Activated T-helper 2 cell treated with anti-CD3 and anti-CD28 coated beads, Interferon-gamma antibody, Interleukin-2, Interleukin-4, amounts not matched to agents 10 μg/mL and 5 μg/mL and 100 μg/mL, durations not matched to agents 14 hours and 24 hours and 36 hours (primary cell): ENCODE measurements at regions not wholly inside any gene's neighbourhood (a gene's known extent, or its start where the extent isn't known, plus 50 kb on each side); places are given as distances from the start of the nearest gene placed in this dataset.
"Not testable (repeated sequence)": the region's sequence is repeated elsewhere in the genome, so short reads cannot be mapped to it uniquely, and the experiment has no call there.

ENCODE experiments used
- DNase-seq: peaks from one replicate; pipeline ENCODE4 v3.0.0; 2021; ENCODE audit warnings: low spot score
- H3K27ac Mint-ChIP-seq: one replicate; pipeline ENCODE4 v1.8.0; 2021; ENCODE audit warnings: mixed read lengths
- H3K27me3 Mint-ChIP-seq: one replicate; pipeline ENCODE4 v1.8.0; 2021; ENCODE audit warnings: low read depth, mixed read lengths
- H3K36me3 Mint-ChIP-seq: one replicate; pipeline ENCODE4 v1.8.0; 2021; ENCODE audit warnings: low read depth, mixed read lengths
- H3K4me1 Mint-ChIP-seq: one replicate; pipeline ENCODE4 v1.8.0; 2021; ENCODE audit warnings: low read depth, mixed read lengths
- H3K4me3 Mint-ChIP-seq: one replicate; pipeline ENCODE4 v1.8.0; 2021; ENCODE audit warnings: low read depth, mild to moderate bottlenecking, moderate library complexity, mixed read lengths
- H3K9me3 Mint-ChIP-seq: one replicate; pipeline ENCODE4 v1.8.0; 2021; ENCODE audit warnings: mixed read lengths
- intact Hi-C: fragments of 100-400 bp; cut with micrococcal nuclease; formaldehyde crosslinking; loops from one replicate; pipeline ENCODE4 v1.15.1; 2023

- H3K4me3 Mint-ChIP-seq: no peak overlapping the region
- H3K36me3 Mint-ChIP-seq: no peaks in the 10 kb centered on the region
- no peak for DNase-seq
- no peak overlapping the region for H3K27ac Mint-ChIP-seq
- H3K9me3 Mint-ChIP-seq: no peaks in the 10 kb centered on the region
- intact Hi-C loops: no loop called here
- H3K27me3 Mint-ChIP-seq: peaks cover 6% of the 10 kb centered on the region
- H3K4me1 Mint-ChIP-seq: peaks cover 4% of the 10 kb centered on the region
Observed at GRCh38 chr1:230570724-230571360, 71.4 kb upstream of the COG2 start.

- Mint-ChIP-seq H3K4me3 (no peak overlapping the region), H3K27ac (no peak overlapping the region), H3K9me3 (no peaks in the 10 kb centered on the region), H3K36me3 (no peaks in the 10 kb centered on the region), H3K27me3 (peaks cover 13% of the 10 kb centered on the region), H3K4me1 (peaks cover 4% of the 10 kb centered on the region)
- DNase-seq: no peak
- intact Hi-C loops: no loop called here
Observed at GRCh38 chr1:230569201-230569600, 73.1 kb upstream of the COG2 start.

- no peaks in the 10 kb centered on the region for H3K9me3 Mint-ChIP-seq
Observed at GRCh38 chr1:230568676-230569075, 73.6 kb upstream of the COG2 start.

GRCh38 chr1:230568008-230568407, 74.3 kb upstream of the COG2 start:
- H3K36me3 Mint-ChIP-seq: no peaks in the 10 kb centered on the region
- H3K9me3 Mint-ChIP-seq: no peaks in the 10 kb centered on the region
- intact Hi-C loops: no loop called here
- no peak overlapping the region for H3K27ac Mint-ChIP-seq
- no peak for DNase-seq
- H3K4me1 Mint-ChIP-seq: peaks cover 4% of the 10 kb centered on the region
- H3K27me3 Mint-ChIP-seq: peaks cover 18% of the 10 kb centered on the region
- H3K4me3 Mint-ChIP-seq: no peak overlapping the region

More at GRCh38 chr1:230568676-230569075, 73.6 kb upstream of the COG2 start:
- intact Hi-C loops: no loop called here
- Mint-ChIP-seq H3K27me3 (peaks cover 16% of the 10 kb centered on the region), H3K4me3 (no peak overlapping the region), H3K36me3 (no peaks in the 10 kb centered on the region), H3K4me1 (peaks cover 4% of the 10 kb centered on the region), H3K27ac (no peak overlapping the region)
- no peak for DNase-seq

- intact Hi-C loops: no loop called here
- Mint-ChIP-seq H3K27me3 (peaks cover 18% of the 10 kb centered on the region), H3K9me3 (no peaks in the 10 kb centered on the region), H3K36me3 (no peaks in the 10 kb centered on the region), H3K4me3 (no peak overlapping the region), H3K4me1 (peaks cover 4% of the 10 kb centered on the region), H3K27ac (no peak overlapping the region)
- no peak for DNase-seq
Observed at GRCh38 chr1:230567221-230567575, 75.1 kb upstream of the COG2 start.

- H3K4me3 Mint-ChIP-seq, H3K27ac Mint-ChIP-seq, H3K4me1 Mint-ChIP-seq, H3K9me3 Mint-ChIP-seq, DNase-seq, H3K36me3 Mint-ChIP-seq, intact Hi-C loops: not testable (repeated sequence)
- H3K27me3 Mint-ChIP-seq: peaks cover 18% of the 10 kb centered on the region
Observed at GRCh38 chr1:230566532-230567220, 75.6 kb upstream of the COG2 start.

- Mint-ChIP-seq H3K9me3 (no peaks in the 10 kb centered on the region), H3K27ac (no peak overlapping the region), H3K4me3 (no peak overlapping the region), H3K36me3 (no peaks in the 10 kb centered on the region), H3K27me3 (peaks cover 14% of the 10 kb centered on the region), H3K4me1 (peaks cover 4% of the 10 kb centered on the region)
- no peak for DNase-seq
- intact Hi-C loops: no loop called here
Observed at GRCh38 chr1:230565141-230565540, 77.1 kb upstream of the COG2 start.

GRCh38 chr1:230563591-230563990, 78.7 kb upstream of the COG2 start:
- DNase-seq: no peak
- Mint-ChIP-seq H3K4me3 (no peak overlapping the region), H3K4me1 (peaks cover 4% of the 10 kb centered on the region), H3K27ac (no peak overlapping the region), H3K9me3 (no peaks in the 10 kb centered on the region), H3K27me3 (peaks cover 12% of the 10 kb centered on the region), H3K36me3 (no peaks in the 10 kb centered on the region)
- intact Hi-C loops: no loop called here

- H3K4me1 Mint-ChIP-seq: no peaks in the 10 kb centered on the region
- intact Hi-C loops: no loop called here
- no peak for DNase-seq
- H3K27me3 Mint-ChIP-seq: peaks cover 18% of the 10 kb centered on the region
- H3K4me3 Mint-ChIP-seq: no peak overlapping the region
- H3K27ac Mint-ChIP-seq: no peak overlapping the region
- H3K9me3 Mint-ChIP-seq: no peaks in the 10 kb centered on the region
- no peaks in the 10 kb centered on the region for H3K36me3 Mint-ChIP-seq
Observed at GRCh38 chr1:230561570-230561969, 80.7 kb upstream of the COG2 start.

- H3K9me3 Mint-ChIP-seq: no peaks in the 10 kb centered on the region
- peaks cover 7% of the 10 kb centered on the region for H3K27me3 Mint-ChIP-seq
- no peak overlapping the region for H3K4me3 Mint-ChIP-seq
- H3K4me1 Mint-ChIP-seq: peaks cover 2% of the 10 kb centered on the region
- DNase-seq: no peak
- H3K27ac Mint-ChIP-seq: no peak overlapping the region
- no peaks in the 10 kb centered on the region for H3K36me3 Mint-ChIP-seq
- intact Hi-C loops: no loop called here
Observed at GRCh38 chr1:230558324-230558723, 84.0 kb upstream of the COG2 start.

- no peak overlapping the region for H3K4me3 Mint-ChIP-seq
- H3K4me1 Mint-ChIP-seq: peaks cover 2% of the 10 kb centered on the region
- intact Hi-C loops: no loop called here
- no peak for DNase-seq
- H3K36me3 Mint-ChIP-seq: no peaks in the 10 kb centered on the region
- H3K27me3 Mint-ChIP-seq: peaks cover 10% of the 10 kb centered on the region
- no peaks in the 10 kb centered on the region for H3K9me3 Mint-ChIP-seq
- H3K27ac Mint-ChIP-seq: no peak overlapping the region
Observed at GRCh38 chr1:230556453-230556852, 85.8 kb upstream of the COG2 start.

- H3K36me3 Mint-ChIP-seq: no peaks in the 10 kb centered on the region
- no peaks in the 10 kb centered on the region for H3K9me3 Mint-ChIP-seq
- no peak overlapping the region for H3K27ac Mint-ChIP-seq
- peaks cover 2% of the 10 kb centered on the region for H3K4me1 Mint-ChIP-seq
- peaks cover 10% of the 10 kb centered on the region for H3K27me3 Mint-ChIP-seq
- no peak overlapping the region for H3K4me3 Mint-ChIP-seq
- intact Hi-C loops: no loop called here
- no peak for DNase-seq
Observed at GRCh38 chr1:230555814-230556213, 86.5 kb upstream of the COG2 start.

- Mint-ChIP-seq H3K27me3 (peaks cover 6% of the 10 kb centered on the region), H3K9me3 (no peaks in the 10 kb centered on the region), H3K4me3 (no peak overlapping the region), H3K4me1 (peaks cover 2% of the 10 kb centered on the region), H3K36me3 (no peaks in the 10 kb centered on the region), H3K27ac (no peak overlapping the region)
- DNase-seq: no peak
- intact Hi-C loops: no loop called here
Observed at GRCh38 chr1:230552880-230553279, 89.4 kb upstream of the COG2 start.
